ENCODE measurements at regions not wholly inside any gene's neighbourhood (a gene's known extent, or its start where the extent isn't known, plus 50 kb on each side); places are given as distances from the start of the nearest gene placed in this dataset.

DNA sequence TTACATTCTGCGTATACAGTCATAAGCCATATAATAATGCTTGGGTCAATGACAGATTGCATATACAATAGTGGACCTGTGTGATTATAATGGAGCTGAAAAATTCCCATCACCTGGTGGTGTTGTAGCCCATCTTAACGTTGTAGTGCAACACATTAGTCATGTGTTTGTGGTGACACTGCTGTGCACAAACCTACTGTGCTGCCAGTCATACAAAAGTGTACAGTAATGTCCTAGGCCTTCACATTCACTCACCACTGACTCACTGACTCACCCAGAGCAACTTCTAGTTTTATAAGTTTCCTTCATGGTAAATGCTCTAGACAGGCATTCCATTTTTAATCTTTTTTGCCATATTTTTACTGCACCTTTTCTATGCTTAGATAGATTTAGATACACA, 194.8 kb upstream of the SEL1L start:
- TF ChIP-seq, protein P1, sequence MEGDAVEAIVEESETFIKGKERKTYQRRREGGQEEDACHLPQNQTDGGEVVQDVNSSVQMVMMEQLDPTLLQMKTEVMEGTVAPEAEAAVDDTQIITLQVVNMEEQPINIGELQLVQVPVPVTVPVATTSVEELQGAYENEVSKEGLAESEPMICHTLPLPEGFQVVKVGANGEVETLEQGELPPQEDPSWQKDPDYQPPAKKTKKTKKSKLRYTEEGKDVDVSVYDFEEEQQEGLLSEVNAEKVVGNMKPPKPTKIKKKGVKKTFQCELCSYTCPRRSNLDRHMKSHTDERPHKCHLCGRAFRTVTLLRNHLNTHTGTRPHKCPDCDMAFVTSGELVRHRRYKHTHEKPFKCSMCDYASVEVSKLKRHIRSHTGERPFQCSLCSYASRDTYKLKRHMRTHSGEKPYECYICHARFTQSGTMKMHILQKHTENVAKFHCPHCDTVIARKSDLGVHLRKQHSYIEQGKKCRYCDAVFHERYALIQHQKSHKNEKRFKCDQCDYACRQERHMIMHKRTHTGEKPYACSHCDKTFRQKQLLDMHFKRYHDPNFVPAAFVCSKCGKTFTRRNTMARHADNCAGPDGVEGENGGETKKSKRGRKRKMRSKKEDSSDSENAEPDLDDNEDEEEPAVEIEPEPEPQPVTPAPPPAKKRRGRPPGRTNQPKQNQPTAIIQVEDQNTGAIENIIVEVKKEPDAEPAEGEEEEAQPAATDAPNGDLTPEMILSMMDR (IDR thresholded peaks at IDR 0.05; ENCODE audit: insufficient read depth, low read length): no peak
- TF ChIP-seq POLR2AphosphoS5 (IDR thresholded peaks at IDR 0.05; ENCODE audit: low read depth): no peak
